Prostate gland (tissue), 2 donors: ENCODE measurements at regions not wholly inside any gene's neighbourhood (a gene's known extent, or its start where the extent isn't known, plus 50 kb on each side); places are given as distances from the start of the nearest gene placed in this dataset.

Experiments used
- POLR2A ChIP-seq: fragments of 450-650 bp; IDR thresholded peaks from one replicate; pipeline ENCODE4 v1.6.1; 2016; ENCODE audit warnings: antibody characterized with exemption, mild to moderate bottlenecking
- TF ChIP-seq, protein P1 (sequence below), 4 experiments: fragments of 200-600 bp in 2 of 4; fragments of 450-650 bp in 2 of 4; sonication (generic) in 2 of 4; IDR thresholded peaks; 1 replicate in 3 of 4; 2 replicates in 1 of 4; pipeline ENCODE4 v1.5.1; 2016 to 2019; ENCODE audit warnings: antibody characterized with exemption in 4 of 4, mild to moderate bottlenecking in 2 of 4, moderate library complexity in 2 of 4

DNA sequence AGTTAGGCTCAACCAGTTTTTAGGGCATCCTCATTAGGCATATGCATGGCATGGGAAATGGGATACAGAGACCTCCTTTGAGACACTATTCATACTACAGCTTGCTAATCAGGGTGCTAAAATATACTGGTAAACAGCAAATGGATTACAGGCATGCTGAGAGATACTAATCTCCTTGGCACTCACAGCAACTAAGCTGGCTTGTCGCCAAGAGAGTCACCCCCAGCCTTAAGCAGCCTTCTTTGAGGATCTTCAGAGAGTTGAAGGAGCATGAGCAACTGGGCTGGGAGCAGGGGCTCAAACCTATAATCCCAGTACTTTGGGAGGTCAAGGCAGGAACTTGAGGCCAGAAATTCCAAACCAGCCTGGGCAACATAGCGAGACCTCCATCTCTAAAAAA is 120.1 kb upstream of the NR5A2 start:
- TF ChIP-seq, protein P1, sequence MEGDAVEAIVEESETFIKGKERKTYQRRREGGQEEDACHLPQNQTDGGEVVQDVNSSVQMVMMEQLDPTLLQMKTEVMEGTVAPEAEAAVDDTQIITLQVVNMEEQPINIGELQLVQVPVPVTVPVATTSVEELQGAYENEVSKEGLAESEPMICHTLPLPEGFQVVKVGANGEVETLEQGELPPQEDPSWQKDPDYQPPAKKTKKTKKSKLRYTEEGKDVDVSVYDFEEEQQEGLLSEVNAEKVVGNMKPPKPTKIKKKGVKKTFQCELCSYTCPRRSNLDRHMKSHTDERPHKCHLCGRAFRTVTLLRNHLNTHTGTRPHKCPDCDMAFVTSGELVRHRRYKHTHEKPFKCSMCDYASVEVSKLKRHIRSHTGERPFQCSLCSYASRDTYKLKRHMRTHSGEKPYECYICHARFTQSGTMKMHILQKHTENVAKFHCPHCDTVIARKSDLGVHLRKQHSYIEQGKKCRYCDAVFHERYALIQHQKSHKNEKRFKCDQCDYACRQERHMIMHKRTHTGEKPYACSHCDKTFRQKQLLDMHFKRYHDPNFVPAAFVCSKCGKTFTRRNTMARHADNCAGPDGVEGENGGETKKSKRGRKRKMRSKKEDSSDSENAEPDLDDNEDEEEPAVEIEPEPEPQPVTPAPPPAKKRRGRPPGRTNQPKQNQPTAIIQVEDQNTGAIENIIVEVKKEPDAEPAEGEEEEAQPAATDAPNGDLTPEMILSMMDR (IDR thresholded peaks at IDR 0.05), result no peak
- TF ChIP-seq POLR2A, result no peak
